Astrocyte (in vitro differentiated cells and primary cell): ENCODE measurements at regions not wholly inside any gene's neighbourhood (a gene's known extent, or its start where the extent isn't known, plus 50 kb on each side); places are given as distances from the start of the nearest gene placed in this dataset.

Experiments
- DNase-seq: peaks from one replicate; pipeline ENCODE4 v3.0.0-alpha.2; 2010; ENCODE audit warnings: low read depth
- FAIRE-seq: peaks from 2 replicates; lab custom pipeline; 2011; peaks lifted over from hg19 to GRCh38; lab: Jason Lieb, UNC
- H2AFZ ChIP-seq: 2 replicates; pipeline ENCODE4 v1.6.0; 2012; ENCODE audit warnings: low read depth, low read length, inconsistent platforms
- H3K27ac ChIP-seq: 2 replicates; pipeline ENCODE4 v1.5.1; 2011; ENCODE audit warnings: low read depth, low read length, inconsistent platforms
- H3K27me3 ChIP-seq: 2 replicates; pipeline ENCODE4 v1.6.0; 2011; ENCODE audit warnings: low read length, inconsistent platforms; ENCODE audit not compliant: insufficient read depth
- H3K36me3 ChIP-seq: 2 replicates; pipeline ENCODE4 v1.5.1; 2011; ENCODE audit warnings: low read length, inconsistent platforms; ENCODE audit not compliant: insufficient read depth
- H3K4me1 ChIP-seq: 2 replicates; pipeline ENCODE4 v1.5.1; 2011; ENCODE audit warnings: low read length, inconsistent platforms; ENCODE audit not compliant: insufficient read depth
- H3K4me2 ChIP-seq: 2 replicates; pipeline ENCODE4 v1.6.0; 2012; ENCODE audit warnings: low read length, inconsistent platforms
- H3K4me3 ChIP-seq: 2 replicates; pipeline ENCODE4 v1.5.1; 2011; ENCODE audit warnings: low read depth, mild to moderate bottlenecking, low read length, inconsistent platforms; ENCODE audit not compliant: insufficient read depth
- H3K79me2 ChIP-seq: 2 replicates; pipeline ENCODE4 v1.6.0; 2012; ENCODE audit warnings: mild to moderate bottlenecking, low read length, inconsistent platforms; ENCODE audit not compliant: insufficient read depth
- H3K9ac ChIP-seq: 2 replicates; pipeline ENCODE4 v1.6.0; 2012; ENCODE audit warnings: mild to moderate bottlenecking, low read length, inconsistent platforms
- H3K9me3 ChIP-seq: 2 replicates; pipeline ENCODE4 v1.5.1; 2012; ENCODE audit warnings: low read depth, mild to moderate bottlenecking, low read length, inconsistent platforms; ENCODE audit not compliant: insufficient read depth
- H4K20me1 ChIP-seq: 2 replicates; pipeline ENCODE4 v1.6.0; 2012; ENCODE audit warnings: low read length, inconsistent platforms; ENCODE audit not compliant: insufficient read depth
- H3K27ac Mint-ChIP-seq: one replicate; pipeline ENCODE4 v1.8.0; 2021; ENCODE audit warnings: mild to moderate bottlenecking, mixed read lengths; ENCODE audit not compliant: unreplicated experiment
- H3K27me3 Mint-ChIP-seq: one replicate; pipeline ENCODE4 v1.8.0; 2021; ENCODE audit warnings: low read depth, mixed read lengths; ENCODE audit not compliant: unreplicated experiment
- H3K36me3 Mint-ChIP-seq: one replicate; pipeline ENCODE4 v1.8.0; 2021; ENCODE audit warnings: low read depth, mixed read lengths; ENCODE audit not compliant: unreplicated experiment
- H3K4me1 Mint-ChIP-seq: one replicate; pipeline ENCODE4 v1.8.0; 2021; ENCODE audit warnings: low read depth, mixed read lengths; ENCODE audit not compliant: unreplicated experiment
- H3K4me3 Mint-ChIP-seq: one replicate; pipeline ENCODE4 v1.8.0; 2021; ENCODE audit warnings: mild to moderate bottlenecking, moderate library complexity, mixed read lengths; ENCODE audit not compliant: unreplicated experiment
- H3K9me3 Mint-ChIP-seq: one replicate; pipeline ENCODE4 v1.8.0; 2021; ENCODE audit warnings: mild to moderate bottlenecking, mixed read lengths; ENCODE audit not compliant: unreplicated experiment
- EZH2 ChIP-seq: IDR thresholded peaks from 2 replicates; pipeline ENCODE4 v1.6.1; 2012; ENCODE audit warnings: mild to moderate bottlenecking, low read length, inconsistent platforms; ENCODE audit not compliant: insufficient read depth
- TF ChIP-seq, protein P1 (sequence below): IDR thresholded peaks from 2 replicates; pipeline ENCODE4 v1.5.1; 2011; ENCODE audit warnings: low read depth, mild to moderate bottlenecking, inconsistent platforms, low read length, moderate library complexity; ENCODE audit not compliant: insufficient read depth

DNA sequence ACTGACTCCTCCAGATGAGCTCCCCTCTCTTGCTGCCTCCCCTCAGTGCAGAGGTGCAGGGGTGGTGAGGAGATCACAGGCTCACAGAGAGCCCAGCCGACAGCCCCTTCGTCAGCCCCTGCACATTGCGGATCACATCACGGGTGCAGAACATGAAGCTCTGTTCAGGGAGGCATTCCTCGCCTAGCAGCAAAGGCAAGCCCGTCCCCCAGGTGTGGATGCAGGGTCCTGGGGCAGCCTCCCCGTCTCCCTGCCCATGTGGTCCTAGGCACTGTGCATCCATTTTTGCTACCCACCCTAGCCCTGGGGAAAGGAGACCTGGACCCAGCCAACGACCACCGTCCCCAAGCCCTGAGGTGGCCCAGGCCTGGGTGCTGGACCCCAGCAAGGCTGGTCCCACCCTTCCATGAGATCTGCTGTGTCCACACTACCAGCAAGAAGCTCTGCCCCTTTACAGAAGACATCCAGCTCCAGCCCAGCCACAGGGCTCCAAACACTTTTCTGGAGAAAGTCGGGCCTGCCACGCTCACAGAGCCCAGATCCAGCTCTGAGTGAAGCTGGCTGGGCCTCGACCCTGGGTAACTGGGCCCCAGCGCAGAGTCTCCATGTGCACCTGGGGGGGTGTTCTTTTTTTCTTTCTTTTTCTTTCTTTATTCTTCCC, 248.7 kb downstream of the NPHP4 start:
- no peaks in the 10 kb centered on the region for H3K27me3 ChIP-seq
- no peak for TF ChIP-seq EZH2
- TF ChIP-seq, protein P1, sequence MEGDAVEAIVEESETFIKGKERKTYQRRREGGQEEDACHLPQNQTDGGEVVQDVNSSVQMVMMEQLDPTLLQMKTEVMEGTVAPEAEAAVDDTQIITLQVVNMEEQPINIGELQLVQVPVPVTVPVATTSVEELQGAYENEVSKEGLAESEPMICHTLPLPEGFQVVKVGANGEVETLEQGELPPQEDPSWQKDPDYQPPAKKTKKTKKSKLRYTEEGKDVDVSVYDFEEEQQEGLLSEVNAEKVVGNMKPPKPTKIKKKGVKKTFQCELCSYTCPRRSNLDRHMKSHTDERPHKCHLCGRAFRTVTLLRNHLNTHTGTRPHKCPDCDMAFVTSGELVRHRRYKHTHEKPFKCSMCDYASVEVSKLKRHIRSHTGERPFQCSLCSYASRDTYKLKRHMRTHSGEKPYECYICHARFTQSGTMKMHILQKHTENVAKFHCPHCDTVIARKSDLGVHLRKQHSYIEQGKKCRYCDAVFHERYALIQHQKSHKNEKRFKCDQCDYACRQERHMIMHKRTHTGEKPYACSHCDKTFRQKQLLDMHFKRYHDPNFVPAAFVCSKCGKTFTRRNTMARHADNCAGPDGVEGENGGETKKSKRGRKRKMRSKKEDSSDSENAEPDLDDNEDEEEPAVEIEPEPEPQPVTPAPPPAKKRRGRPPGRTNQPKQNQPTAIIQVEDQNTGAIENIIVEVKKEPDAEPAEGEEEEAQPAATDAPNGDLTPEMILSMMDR, result no peak
- peaks cover 52% of the 10 kb centered on the region for H3K27me3 Mint-ChIP-seq
- H3K9me3 ChIP-seq, result no peaks in the 10 kb centered on the region
- no peaks in the 10 kb centered on the region for H3K9me3 Mint-ChIP-seq
- no peak overlapping the region for H2AFZ ChIP-seq
- no peaks in the 10 kb centered on the region for H3K36me3 Mint-ChIP-seq
- H3K27ac ChIP-seq, result no peak overlapping the region
- FAIRE-seq (no peak), DNase-seq (no peak)
- no peak overlapping the region for H3K4me2 ChIP-seq
- H3K9ac ChIP-seq, result no peak overlapping the region
- H3K4me1 ChIP-seq, result no peaks in the 10 kb centered on the region
- no peak overlapping the region for H3K4me3 ChIP-seq
- H3K36me3 ChIP-seq, result no peaks in the 10 kb centered on the region
- H3K27ac Mint-ChIP-seq, result no peak overlapping the region
- H3K4me1 Mint-ChIP-seq, result peaks cover 2% of the 10 kb centered on the region
- H3K79me2 ChIP-seq, result no peaks in the 10 kb centered on the region
- no peak overlapping the region for H3K4me3 Mint-ChIP-seq
- H4K20me1 ChIP-seq, result no peaks in the 10 kb centered on the region

DNA sequence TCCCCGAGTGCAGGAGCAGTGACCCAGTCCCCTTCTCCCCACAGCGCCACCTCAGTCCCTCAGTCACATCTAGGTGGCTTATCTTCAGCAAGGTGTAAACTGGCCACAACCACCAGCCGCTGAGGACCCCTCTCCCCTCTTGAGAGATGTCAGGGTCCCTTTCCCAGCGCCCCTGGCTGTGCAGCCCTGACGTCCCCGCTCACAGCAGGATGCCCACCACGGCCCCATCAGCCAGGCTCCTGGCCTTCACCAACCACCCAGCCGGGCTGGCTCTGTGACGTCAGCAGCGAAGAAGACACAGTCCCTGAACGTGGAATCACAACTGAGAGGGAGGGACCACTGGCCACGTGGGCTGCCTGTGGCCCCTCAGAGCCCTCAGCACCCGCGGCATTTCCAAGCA, 249.4 kb downstream of the NPHP4 start:
- H3K4me3 Mint-ChIP-seq, result no peak overlapping the region
- Histone ChIP-seq H3K4me2 (no peak overlapping the region), H4K20me1 (no peaks in the 10 kb centered on the region), H3K27me3 (no peaks in the 10 kb centered on the region), H3K9me3 (no peaks in the 10 kb centered on the region), H2AFZ (no peak overlapping the region), H3K27ac (no peak overlapping the region), H3K4me1 (no peaks in the 10 kb centered on the region), H3K36me3 (no peaks in the 10 kb centered on the region), H3K9ac (no peak overlapping the region), H3K79me2 (no peaks in the 10 kb centered on the region), H3K4me3 (no peak overlapping the region)
- peaks cover 45% of the 10 kb centered on the region for H3K27me3 Mint-ChIP-seq
- H3K4me1 Mint-ChIP-seq, result peaks cover 2% of the 10 kb centered on the region
- H3K9me3 Mint-ChIP-seq, result no peaks in the 10 kb centered on the region
- no peak for FAIRE-seq
- H3K27ac Mint-ChIP-seq, result no peak overlapping the region
- TF ChIP-seq, protein P1, result no peak
- no peak for TF ChIP-seq EZH2
- no peaks in the 10 kb centered on the region for H3K36me3 Mint-ChIP-seq
- no peak for DNase-seq

DNA sequence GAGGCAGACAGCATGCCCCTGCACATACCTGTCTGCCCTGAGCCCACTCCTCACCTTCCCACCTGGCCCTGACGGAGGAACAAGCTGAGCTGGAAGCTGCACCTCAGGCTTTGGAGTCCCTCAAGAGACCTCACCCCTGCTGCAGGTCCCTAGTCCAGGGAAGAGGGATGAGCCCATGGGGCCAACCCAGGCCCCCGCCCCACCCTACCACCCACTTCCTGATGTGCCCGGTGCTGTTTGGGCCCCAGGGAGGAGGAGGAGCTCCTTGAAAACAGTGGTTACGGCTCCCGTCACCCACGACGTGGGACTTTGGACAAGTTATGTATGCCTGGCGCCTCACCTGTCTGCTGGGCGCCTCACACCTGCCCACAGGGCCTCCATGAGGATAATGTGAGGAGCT, 250.2 kb downstream of the NPHP4 start:
- H3K4me3 Mint-ChIP-seq, result no peak overlapping the region
- no peaks in the 10 kb centered on the region for H3K9me3 ChIP-seq
- FAIRE-seq, result no peak

More for the DNA sequence above, 250.2 kb downstream of the NPHP4 start:
- Histone ChIP-seq H3K9ac (no peak overlapping the region), H3K4me1 (no peaks in the 10 kb centered on the region), H4K20me1 (no peaks in the 10 kb centered on the region), H3K36me3 (no peaks in the 10 kb centered on the region), H3K27ac (no peak overlapping the region), H2AFZ (no peak overlapping the region), H3K27me3 (no peaks in the 10 kb centered on the region), H3K4me2 (no peak overlapping the region), H3K79me2 (no peaks in the 10 kb centered on the region), H3K4me3 (no peak overlapping the region)
- Mint-ChIP-seq H3K4me1 (peaks cover 2% of the 10 kb centered on the region), H3K27me3 (peaks cover 43% of the 10 kb centered on the region), H3K9me3 (no peaks in the 10 kb centered on the region), H3K36me3 (no peaks in the 10 kb centered on the region), H3K27ac (no peak overlapping the region)
- TF ChIP-seq, protein P1, result no peak
- TF ChIP-seq EZH2, result no peak
- DNase-seq, result no peak
